GM21723 (cell line): ENCODE measurements at regions not wholly inside any gene's neighbourhood (a gene's known extent, or its start where the extent isn't known, plus 50 kb on each side); places are given as distances from the start of the nearest gene placed in this dataset.

Experiments used
- ATAC-seq: cut with Tn5 transposase; IDR thresholded peaks from one replicate; pipeline ENCODE4 v1.9.1; 2021; ENCODE audit warnings: mild to moderate bottlenecking, moderate library complexity; ENCODE audit not compliant: unreplicated experiment

DNA sequence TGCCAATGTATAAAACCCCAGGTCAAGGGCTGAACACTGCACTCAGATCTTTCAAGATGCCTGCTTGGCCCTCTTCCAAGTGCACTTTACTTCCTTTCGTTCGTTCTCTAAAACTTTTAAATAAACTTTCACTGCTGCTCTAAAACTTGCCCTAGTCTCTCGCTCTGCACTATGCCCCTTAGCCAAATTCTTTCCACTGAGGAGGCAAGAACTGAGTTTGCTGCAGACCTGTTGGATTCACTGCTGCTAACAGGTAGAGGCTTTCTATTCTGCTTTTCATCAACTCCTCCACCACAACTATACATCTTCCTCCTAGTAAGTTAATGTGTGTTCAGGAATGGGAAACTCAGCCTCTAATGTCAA is 467.9 kb downstream of the MBD2 start:
- no peak for ATAC-seq

DNA sequence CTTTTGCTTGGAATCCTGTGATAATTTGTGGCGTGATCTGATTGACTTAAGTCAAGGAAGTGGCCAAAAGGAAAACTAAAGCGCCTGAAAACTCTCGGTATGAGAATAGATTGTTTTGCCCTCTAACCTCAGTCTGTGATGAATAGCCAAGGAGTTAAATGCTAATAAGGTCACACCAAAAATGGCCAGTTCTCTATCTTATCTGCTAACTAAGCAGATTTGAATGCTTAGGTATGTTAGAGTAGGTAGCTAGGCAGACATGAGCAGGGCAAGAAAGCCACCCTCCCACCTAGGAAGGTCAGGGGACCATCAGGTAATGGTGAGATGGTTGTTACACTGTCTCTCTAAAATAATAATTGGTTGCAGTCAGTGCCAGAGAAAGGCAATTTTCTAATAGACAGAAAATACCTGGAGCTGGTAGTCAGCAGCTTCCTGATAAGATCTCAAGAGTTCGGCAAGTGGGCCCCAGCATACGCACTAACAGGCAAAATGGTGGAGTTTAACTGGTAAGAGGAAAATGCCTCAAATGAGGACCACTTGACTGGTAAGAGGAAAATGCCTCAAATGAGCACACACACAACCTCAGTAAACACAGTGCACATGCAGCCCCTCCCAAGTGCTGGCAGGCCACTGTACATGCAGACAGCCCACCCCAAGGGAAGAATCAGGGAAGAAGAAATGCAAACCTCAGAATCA is 468.4 kb downstream of the MBD2 start:
- ATAC-seq = no peak

DNA sequence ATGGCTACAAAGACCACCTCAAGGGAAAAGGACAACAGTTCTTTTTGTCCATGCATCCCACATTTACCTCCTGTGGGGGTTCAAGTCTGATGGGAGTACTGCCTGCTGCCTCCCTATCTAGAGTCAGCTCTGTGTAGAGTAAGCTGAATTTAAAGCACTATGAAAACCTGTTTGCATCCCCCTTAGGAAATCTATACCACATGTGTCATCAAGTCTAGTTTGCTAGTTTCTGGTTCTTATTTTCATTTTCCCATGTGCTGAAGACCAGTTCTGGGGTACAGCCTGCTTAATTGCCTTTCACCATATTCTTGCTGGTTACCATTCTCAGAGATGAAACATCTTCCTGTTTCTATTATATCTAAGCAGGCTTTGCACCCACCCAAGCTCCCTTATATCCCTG is 470.3 kb downstream of the MBD2 start:
- ATAC-seq = no peak

DNA sequence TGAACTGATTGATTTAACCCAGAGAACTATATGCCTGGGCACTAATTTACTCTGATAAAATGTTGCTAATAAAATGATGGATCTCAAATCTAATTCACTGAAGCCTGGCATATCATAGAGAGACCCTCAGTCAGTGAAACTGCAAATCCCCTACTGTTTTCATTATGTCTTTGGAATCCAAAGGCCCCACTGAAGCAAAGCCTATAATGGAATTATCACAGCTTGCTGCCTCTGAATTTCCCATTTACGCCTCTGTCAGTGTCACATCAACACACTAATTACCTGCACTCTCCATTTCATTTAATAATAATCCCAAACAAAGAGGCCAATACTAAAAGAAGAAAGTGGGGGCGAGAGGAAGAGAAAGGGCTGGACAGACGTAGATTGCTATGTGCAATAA is 470.9 kb downstream of the MBD2 start:
- ATAC-seq = no peak

DNA sequence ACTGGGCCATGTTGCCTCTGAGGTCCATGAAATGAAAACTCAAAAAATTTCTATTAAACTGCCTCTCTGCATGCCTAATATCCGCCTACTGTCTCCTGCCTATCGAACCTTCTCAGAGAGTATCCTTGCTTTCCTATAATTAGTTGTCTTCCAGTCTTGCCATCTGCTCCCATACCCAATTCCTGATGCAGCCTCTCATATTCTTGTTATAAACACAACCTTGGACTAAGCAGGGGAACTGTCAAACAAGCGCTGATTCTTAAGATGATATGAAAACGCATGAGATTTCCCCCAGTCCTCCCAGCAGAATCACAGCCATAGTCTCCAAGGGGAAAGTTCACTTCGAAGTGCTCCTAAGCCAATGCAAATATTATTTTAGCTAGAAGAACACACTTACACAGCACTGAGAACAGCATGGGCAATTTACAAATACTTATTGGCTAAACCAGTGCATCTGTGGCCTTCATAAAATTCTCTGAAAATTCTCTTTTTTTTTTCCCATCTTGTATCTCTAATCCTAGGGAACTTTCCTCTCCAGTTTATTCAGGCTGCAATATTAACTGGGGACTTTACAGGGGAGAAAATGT is 471.6 kb downstream of the MBD2 start:
- no peak for ATAC-seq

DNA sequence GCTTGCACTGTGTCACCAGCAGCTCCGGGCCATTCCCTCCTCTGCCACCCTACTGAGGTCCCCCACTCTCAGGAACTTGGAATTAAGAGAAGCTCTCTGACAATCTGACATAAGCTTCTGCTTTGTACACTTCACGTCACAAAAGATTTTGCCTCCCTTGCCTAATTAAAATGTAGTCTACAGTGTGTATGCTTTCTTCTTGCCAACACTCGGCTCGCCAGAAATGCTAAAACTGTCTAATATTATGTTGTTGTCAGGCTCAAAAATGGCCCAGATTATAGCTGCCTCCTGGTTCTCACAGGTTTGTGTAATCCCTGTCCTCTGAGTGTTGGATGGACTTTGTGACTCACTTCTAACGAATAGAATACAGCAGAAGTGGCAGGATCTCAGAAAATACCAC is 474.7 kb downstream of the MBD2 start:
- no peak for ATAC-seq

DNA sequence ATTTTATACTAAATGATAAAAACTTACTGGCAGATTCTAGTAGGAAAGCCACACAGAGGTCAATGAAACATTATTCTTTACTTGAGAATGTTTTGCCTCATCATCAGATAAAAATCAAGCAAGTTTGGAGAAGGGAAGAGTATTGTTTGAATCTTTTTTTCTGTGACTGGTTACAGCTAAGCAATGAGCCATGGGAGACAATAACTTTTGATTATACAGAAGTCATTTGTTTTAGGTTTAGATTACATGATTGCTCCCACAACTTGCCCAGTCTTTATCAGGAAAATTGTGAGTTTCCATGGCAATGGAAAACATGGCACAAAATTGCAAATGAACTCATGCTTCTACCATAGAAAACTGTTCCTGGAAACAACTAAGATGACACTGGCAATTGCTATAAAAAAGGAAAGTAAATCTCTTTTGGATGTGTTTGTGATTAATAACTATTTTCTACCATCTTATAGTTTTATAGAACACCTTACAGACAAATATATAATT is 476.8 kb downstream of the MBD2 start:
- ATAC-seq = no peak

DNA sequence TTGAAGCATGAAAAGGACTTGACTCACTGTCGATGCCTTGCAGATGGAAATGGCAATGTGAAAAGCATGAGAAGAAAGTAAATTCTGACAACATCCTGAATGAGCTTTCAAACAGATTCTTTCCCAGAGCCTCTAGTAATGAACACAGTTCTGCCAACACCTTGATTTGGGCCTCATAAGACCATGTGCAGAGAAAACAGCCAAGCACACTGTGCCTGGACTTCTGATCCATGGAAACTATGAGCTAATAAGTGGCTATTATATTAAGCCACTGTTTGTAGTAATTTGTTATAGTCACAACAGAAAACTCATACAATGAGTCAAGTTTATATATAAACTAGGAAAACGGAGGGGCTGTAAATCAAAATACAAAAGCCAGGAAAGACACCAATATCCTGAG is 477.3 kb downstream of the MBD2 start:
- ATAC-seq = no peak

DNA sequence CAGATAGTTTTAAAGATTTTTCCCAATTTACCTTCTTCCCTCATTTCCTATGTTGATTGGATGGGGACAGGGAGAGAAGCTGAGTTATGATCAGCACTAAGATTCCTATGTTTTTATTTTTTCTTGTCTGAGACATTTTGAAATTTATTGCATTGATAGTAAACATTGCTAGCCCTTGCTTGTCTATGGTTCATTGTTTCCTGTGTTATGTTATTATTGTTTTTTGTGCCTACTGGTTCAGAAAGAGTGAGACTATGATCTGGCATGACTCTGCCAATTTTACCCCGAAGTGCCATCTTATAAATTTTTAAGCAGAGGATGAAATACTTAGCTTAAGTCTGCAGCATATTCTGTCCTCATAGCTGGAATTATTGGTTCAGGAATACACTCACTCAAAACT is 478.5 kb downstream of the MBD2 start:
- ATAC-seq = no peak

DNA sequence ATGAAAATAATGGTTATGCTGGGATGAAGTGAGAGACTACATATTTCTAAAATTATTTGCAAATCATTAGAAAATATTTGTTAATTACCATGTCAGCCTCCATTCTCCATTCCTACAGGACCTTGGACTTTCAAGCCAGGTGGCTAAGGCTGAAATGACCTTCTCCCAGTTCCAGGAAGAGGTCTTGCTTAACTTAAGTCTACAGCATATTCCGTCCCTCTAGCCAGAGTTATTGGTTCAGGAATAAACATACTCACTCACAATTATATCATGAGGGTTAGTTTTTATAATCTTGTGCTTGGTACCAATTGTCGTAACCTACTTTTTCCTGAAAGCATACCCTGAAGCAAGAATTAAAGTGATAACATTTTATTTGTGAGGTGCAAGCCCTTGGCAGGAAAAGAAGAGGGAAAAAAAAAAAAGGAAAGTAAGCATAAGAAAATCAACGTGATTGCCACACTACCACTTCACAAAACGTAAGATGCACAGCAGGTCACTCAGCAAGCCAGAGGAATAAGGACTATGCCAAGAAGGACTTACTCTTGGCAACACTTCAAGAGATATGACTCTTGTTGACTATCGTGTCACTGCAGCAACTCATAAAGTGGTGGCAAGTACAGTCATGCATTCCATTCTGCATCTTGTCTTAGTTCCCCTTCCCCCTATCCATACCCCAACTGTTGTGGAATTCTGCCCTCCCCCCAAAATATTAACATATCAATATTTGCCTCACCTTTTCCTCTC is 479.1 kb downstream of the MBD2 start:
- no peak for ATAC-seq

DNA sequence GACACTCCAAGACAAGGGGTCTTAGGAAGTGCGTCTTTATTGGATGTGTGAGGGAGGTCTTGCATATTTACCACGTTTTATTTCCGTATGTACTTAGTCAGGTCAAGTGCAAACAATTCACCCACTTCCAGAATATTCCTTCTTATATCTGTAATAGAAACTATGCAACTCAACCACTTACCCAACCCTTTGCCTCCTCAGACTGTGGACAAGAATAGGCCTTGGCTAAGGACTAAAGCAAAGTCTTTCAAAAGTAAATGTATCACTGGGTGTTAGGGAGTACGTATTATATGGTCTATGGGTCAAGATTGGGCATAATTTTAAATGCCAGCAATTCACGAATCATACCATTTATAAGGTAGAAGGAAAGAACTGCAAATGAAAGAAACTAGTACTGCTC is 484.8 kb downstream of the MBD2 start:
- no peak for ATAC-seq

DNA sequence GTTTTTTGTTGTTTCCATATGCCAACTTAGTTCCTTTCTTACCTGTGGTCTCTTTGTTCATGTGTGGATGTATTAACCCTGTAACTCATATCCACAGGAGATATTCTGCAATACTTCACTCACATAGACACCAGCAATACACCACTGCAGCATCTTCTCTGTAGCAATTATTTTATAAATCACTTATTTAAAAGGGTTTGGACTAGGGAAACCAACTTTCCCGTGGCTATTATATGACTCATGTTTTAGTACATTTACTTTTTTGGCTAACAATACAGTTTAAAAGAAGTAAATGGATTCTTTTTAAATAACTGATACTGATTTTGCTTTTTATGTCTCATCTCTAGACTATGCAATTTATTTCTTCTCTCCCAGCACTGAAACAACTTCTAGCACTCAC is 488.9 kb downstream of the MBD2 start:
- no peak for ATAC-seq

DNA sequence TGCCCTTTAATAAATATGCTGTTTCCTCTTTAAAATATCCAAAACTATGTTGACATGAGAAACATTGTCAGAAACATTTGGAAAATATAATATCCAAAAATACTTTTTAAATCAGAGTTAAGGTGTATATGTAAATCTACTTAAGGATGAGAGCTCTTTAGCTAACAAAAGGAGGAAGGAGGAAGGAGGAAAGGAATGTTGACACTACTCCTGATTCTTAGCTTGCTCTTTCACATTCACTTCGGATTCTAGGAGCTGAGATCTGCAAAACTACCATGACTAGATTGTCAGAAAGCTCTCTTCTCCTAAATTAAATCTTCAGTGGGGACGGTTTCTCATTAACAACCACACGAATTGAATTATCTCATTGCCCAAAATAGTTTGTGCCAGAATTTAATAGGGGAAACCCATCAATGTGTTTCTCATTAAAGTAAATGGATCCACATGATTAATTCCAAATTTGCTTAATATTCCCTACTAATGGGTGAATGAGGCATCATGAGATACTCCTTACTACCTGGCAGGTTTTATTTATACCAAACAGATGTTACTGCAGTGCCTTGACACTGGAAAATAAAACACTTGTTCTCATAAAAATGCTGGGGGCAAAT is 509.1 kb downstream of the MBD2 start:
- no peak for ATAC-seq

DNA sequence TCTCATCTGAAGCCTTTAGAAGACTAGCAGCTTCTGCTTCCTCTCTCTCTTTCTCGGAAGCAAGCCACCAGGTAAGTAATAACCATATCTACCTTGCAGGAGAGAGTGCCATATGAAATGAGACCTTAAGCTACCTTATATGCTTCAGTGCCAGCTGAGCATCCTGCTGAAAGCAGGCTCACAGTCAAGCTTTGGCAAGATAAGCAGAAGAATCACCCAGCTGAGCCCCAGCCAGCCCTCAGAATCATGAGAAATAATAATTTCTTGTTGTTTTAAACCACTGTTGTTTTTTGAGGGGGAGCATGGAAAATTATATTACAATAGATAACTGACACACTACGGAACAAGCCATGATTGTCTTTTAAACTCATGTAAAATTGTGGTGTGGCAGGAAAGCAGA is 514.4 kb downstream of the MBD2 start:
- no peak for ATAC-seq

DNA sequence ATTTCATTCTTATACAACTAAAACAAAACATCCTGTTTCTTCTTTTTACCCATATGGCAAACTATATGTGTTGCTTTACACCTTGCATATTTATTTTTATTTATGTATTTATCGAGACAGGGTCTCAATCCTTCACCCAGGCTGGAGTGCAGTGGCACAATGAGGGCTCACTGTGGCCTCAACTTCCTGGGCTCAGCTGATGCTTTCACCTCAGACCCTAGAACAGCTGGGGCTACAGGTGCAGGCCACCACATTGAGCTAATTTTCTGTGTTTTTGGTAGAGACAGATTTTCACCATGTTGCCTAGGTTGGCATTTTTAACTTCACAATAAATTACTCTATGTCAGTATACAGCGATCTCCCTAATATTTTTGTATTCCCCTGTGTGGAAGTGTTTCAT is 522.0 kb downstream of the MBD2 start:
- no peak for ATAC-seq

DNA sequence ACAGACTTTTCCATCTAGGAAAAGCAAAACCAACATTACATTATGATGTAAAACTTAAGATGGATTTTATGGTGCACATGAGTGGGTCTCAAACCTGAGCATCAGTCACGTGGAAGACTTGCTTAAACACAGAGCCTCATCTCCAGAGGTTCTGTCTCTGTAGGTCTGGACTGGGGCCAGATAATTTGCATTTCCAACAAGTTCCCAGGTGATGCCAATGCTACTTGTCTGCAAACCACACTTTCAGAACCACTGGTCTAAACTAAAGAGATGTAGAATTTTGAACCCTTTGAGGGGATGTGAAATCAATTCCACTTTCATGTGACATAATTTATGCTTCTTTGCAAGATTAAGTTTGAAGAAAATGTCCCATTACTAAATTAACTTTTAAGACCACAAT is 522.8 kb downstream of the MBD2 start:
- ATAC-seq = no peak

DNA sequence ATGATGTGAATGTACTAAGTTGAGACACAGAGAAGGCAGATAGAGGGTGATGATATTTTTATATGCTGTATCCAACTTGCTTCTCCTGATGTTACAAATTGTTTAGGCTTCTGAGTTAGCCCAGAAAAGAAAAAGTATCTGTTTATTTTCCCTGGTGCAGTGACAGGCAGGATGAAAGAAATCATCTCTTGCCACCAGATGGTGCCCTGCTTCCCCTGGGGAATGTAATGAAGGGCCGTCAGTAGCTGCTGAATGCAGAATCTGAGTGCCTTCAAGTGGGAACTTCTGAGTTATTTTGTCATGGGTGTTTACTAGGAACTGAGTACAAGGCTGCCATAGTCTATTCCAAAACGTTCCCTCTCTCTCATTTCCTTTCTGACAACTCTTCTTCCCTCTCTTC is 525.6 kb downstream of the MBD2 start:
- peak; percentile 56 for ATAC-seq

DNA sequence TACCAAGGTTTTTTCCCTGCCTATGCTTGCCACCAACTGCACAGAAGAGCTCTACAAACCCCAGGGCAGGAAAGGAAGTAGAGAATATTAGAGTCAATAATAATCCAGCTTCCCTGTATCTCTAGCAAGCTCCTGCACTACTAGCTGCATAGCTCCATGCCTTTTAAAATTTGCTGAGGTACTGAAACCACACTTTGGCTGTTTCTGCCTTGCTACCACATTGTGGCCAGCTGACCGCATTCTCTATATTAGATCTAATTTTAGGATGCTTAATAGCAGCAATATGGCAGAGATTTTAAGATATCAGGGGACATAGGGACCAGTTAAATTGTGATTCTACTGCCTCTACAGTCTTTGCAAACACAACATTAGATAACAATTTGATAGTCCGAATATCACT is 534.6 kb downstream of the MBD2 start:
- ATAC-seq = no peak

DNA sequence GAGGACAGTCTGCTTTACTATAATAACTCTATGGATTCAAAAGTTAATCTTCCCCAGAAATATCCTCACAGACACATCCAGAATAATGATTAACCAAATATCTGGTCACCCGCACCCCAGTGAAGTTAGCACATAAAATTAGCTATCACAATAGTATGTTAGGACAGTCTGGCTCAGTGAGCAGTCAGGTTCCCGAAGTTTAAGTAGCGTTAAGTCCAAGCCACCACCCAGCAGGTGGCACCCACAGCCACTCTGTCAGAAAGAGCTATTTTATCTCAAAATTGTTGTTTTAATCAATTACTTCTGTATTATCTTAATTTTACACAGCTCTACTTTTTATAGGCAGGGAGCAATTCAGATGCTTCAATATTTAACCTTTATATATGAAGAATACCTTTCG is 537.5 kb downstream of the MBD2 start:
- ATAC-seq = no peak

DNA sequence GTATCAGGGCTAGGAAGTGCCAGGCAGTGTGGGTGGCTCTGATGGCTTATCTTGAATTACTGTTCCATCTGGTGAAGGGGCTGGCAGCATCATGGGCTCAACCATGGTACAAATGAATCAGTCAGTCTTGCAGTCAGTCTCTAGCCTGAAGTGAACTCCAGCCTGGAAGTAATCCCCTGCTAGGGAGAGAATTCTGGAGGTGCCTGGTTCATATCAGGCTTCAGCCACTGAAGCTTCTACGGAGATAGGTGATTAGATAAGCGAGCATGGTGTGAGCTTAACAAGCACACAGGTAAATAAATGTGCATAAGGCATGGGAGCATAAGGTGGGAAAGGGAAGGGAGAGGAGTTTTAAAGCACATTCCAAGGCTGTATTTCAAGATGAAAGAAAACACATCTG is 541.7 kb downstream of the MBD2 start:
- ATAC-seq = no peak

DNA sequence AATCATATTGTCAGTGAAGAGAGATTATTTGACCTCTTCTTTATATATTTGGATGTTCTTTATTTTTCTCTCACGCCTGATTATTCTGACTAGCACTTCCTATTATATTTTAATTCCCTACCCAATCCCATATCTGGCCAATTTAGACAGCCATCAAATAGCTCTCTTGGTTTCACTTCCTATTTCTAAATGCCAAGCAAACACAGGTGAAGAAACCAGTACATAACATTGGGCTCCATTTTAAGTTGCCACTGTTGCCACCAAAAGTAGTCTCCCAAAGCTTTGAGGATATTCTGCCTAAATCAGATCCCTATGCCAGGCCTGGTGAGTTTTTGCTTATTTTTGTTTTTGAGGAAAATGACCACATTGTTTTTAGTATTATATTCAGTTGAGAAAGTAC is 547.0 kb downstream of the MBD2 start:
- ATAC-seq = no peak

DNA sequence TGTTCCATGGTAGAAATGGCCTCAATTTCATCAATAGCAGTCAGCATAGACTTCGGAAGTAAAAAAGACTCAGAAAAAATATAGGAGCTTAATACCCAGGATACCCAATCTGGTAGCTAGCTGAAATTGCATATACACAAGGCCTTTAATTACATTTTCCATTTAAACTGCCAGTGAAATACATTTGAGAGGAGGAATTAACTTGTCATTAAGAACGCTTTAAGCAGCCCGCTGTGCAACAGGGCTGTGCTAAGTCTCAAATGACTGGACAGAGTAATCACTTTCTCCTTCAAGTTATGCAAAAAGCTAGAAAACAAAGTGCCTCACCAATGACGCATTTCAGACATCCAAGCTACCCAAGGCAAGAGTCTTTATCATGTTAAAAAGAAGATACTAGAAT is 558.8 kb downstream of the MBD2 start:
- no peak for ATAC-seq
